ENCODE measurements at regions not wholly inside any gene's neighbourhood (a gene's known extent, or its start where the extent isn't known, plus 50 kb on each side); places are given as distances from the start of the nearest gene placed in this dataset.

GRCh38 chr1:4059270-4059669, 159.2 kb upstream of the C1orf174 start:
- DNase-seq (ENCODE audit: low read depth in 4 of 6, low spot score in 6 of 6): no peak
- H3K4me3 ChIP-seq (ENCODE audit: low read depth, low read length): no peak overlapping the region
- no peaks in the 10 kb centered on the region for H3K9me3 ChIP-seq (ENCODE audit: control insufficient read depth, insufficient read depth, low read length)
- H3K36me3 ChIP-seq (ENCODE audit: control insufficient read depth, insufficient read depth, low read length): no peaks in the 10 kb centered on the region
- H3K27ac ChIP-seq (ENCODE audit: low read depth, low read length): no peak overlapping the region
- H3K27me3 ChIP-seq (ENCODE audit: control insufficient read depth, insufficient read depth, low read length): no peaks in the 10 kb centered on the region
- 87% methylated on average over 14 of the region's 16 CpGs for WGBS (ENCODE audit: insufficient coverage)
- no peaks in the 10 kb centered on the region for H3K4me1 ChIP-seq (ENCODE audit: control insufficient read depth, insufficient read depth, low read length)

GRCh38 chr1:4060850-4061249, 160.8 kb upstream of the C1orf174 start:
- DNase-seq (ENCODE audit: low read depth in 4 of 6, low spot score in 6 of 6): no peak

GRCh38 chr1:4061521-4062031, 161.5 kb upstream of the C1orf174 start:
- no peak overlapping the region for H3K27ac ChIP-seq (ENCODE audit: low read depth, low read length)
- no peaks in the 10 kb centered on the region for H3K36me3 ChIP-seq (ENCODE audit: control insufficient read depth, insufficient read depth, low read length)
- no peak overlapping the region for H3K4me3 ChIP-seq (ENCODE audit: low read depth, low read length)
- no peaks in the 10 kb centered on the region for H3K4me1 ChIP-seq (ENCODE audit: control insufficient read depth, insufficient read depth, low read length)
- H3K27me3 ChIP-seq (ENCODE audit: control insufficient read depth, insufficient read depth, low read length): no peaks in the 10 kb centered on the region
- DNase-seq (ENCODE audit: low read depth in 4 of 6, low spot score in 6 of 6): no peak
- 88% methylated on average over 18 of the region's 21 CpGs for WGBS (ENCODE audit: insufficient coverage)
- no peaks in the 10 kb centered on the region for H3K9me3 ChIP-seq (ENCODE audit: control insufficient read depth, insufficient read depth, low read length)

More at GRCh38 chr1:4060850-4061249, 160.8 kb upstream of the C1orf174 start:
- Histone ChIP-seq H3K27ac (ENCODE audit: low read depth, low read length) (no peak overlapping the region), H3K27me3 (ENCODE audit: control insufficient read depth, insufficient read depth, low read length) (no peaks in the 10 kb centered on the region), H3K4me3 (ENCODE audit: low read depth, low read length) (no peak overlapping the region), H3K9me3 (ENCODE audit: control insufficient read depth, insufficient read depth, low read length) (no peaks in the 10 kb centered on the region), H3K36me3 (ENCODE audit: control insufficient read depth, insufficient read depth, low read length) (no peaks in the 10 kb centered on the region), H3K4me1 (ENCODE audit: control insufficient read depth, insufficient read depth, low read length) (no peaks in the 10 kb centered on the region)
- WGBS (ENCODE audit: insufficient coverage): 77% methylated on average over 12 of the region's 12 CpGs

- no peak for DNase-seq (ENCODE audit: low read depth in 4 of 6, low spot score in 6 of 6)
- 91% methylated on average over 9 of the region's 9 CpGs for WGBS (ENCODE audit: insufficient coverage)
- H3K27me3 ChIP-seq (ENCODE audit: control insufficient read depth, insufficient read depth, low read length): no peaks in the 10 kb centered on the region
These were observed 162.0 kb upstream of the C1orf174 start for GRCh38 chr1:4062041-4062440.

GRCh38 chr1:4062560-4062959, 162.5 kb upstream of the C1orf174 start:
- H3K4me3 ChIP-seq (ENCODE audit: low read depth, low read length): no peak overlapping the region
- WGBS (ENCODE audit: insufficient coverage): 83% methylated on average over 7 of the region's 13 CpGs
- no peaks in the 10 kb centered on the region for H3K36me3 ChIP-seq (ENCODE audit: control insufficient read depth, insufficient read depth, low read length)

More at GRCh38 chr1:4062041-4062440, 162.0 kb upstream of the C1orf174 start:
- Histone ChIP-seq H3K9me3 (ENCODE audit: control insufficient read depth, insufficient read depth, low read length) (no peaks in the 10 kb centered on the region), H3K4me3 (ENCODE audit: low read depth, low read length) (no peak overlapping the region), H3K27ac (ENCODE audit: low read depth, low read length) (no peak overlapping the region), H3K4me1 (ENCODE audit: control insufficient read depth, insufficient read depth, low read length) (no peaks in the 10 kb centered on the region), H3K36me3 (ENCODE audit: control insufficient read depth, insufficient read depth, low read length) (no peaks in the 10 kb centered on the region)

GRCh38 chr1:4062992-4063391, 162.9 kb upstream of the C1orf174 start:
- 84% methylated on average over 15 of the region's 15 CpGs for WGBS (ENCODE audit: insufficient coverage)
- H3K27ac ChIP-seq (ENCODE audit: low read depth, low read length): no peak overlapping the region
- no peaks in the 10 kb centered on the region for H3K27me3 ChIP-seq (ENCODE audit: control insufficient read depth, insufficient read depth, low read length)
- no peaks in the 10 kb centered on the region for H3K36me3 ChIP-seq (ENCODE audit: control insufficient read depth, insufficient read depth, low read length)
- no peak overlapping the region for H3K4me3 ChIP-seq (ENCODE audit: low read depth, low read length)
- no peak for DNase-seq (ENCODE audit: low read depth in 4 of 6, low spot score in 6 of 6)
- H3K9me3 ChIP-seq (ENCODE audit: control insufficient read depth, insufficient read depth, low read length): no peaks in the 10 kb centered on the region
- H3K4me1 ChIP-seq (ENCODE audit: control insufficient read depth, insufficient read depth, low read length): no peaks in the 10 kb centered on the region

More at GRCh38 chr1:4062560-4062959, 162.5 kb upstream of the C1orf174 start:
- no peak for DNase-seq (ENCODE audit: low read depth in 4 of 6, low spot score in 6 of 6)
- Histone ChIP-seq H3K27me3 (ENCODE audit: control insufficient read depth, insufficient read depth, low read length) (no peaks in the 10 kb centered on the region), H3K4me1 (ENCODE audit: control insufficient read depth, insufficient read depth, low read length) (no peaks in the 10 kb centered on the region), H3K9me3 (ENCODE audit: control insufficient read depth, insufficient read depth, low read length) (no peaks in the 10 kb centered on the region), H3K27ac (ENCODE audit: low read depth, low read length) (no peak overlapping the region)

- no peaks in the 10 kb centered on the region for H3K36me3 ChIP-seq (ENCODE audit: control insufficient read depth, insufficient read depth, low read length)
- WGBS (ENCODE audit: insufficient coverage): 95% methylated on average over 4 of the region's 7 CpGs
- H3K4me3 ChIP-seq (ENCODE audit: low read depth, low read length): no peak overlapping the region
- H3K27ac ChIP-seq (ENCODE audit: low read depth, low read length): no peak overlapping the region
- no peaks in the 10 kb centered on the region for H3K27me3 ChIP-seq (ENCODE audit: control insufficient read depth, insufficient read depth, low read length)
- H3K9me3 ChIP-seq (ENCODE audit: control insufficient read depth, insufficient read depth, low read length): no peaks in the 10 kb centered on the region
- H3K4me1 ChIP-seq (ENCODE audit: control insufficient read depth, insufficient read depth, low read length): no peaks in the 10 kb centered on the region
- DNase-seq (ENCODE audit: low read depth in 4 of 6, low spot score in 6 of 6): no peak
These were observed 163.4 kb upstream of the C1orf174 start for GRCh38 chr1:4063516-4063915.

- Histone ChIP-seq H3K27me3 (ENCODE audit: control insufficient read depth, insufficient read depth, low read length) (no peaks in the 10 kb centered on the region), H3K4me1 (ENCODE audit: control insufficient read depth, insufficient read depth, low read length) (no peaks in the 10 kb centered on the region), H3K27ac (ENCODE audit: low read depth, low read length) (no peak overlapping the region), H3K4me3 (ENCODE audit: low read depth, low read length) (no peak overlapping the region), H3K9me3 (ENCODE audit: control insufficient read depth, insufficient read depth, low read length) (no peaks in the 10 kb centered on the region), H3K36me3 (ENCODE audit: control insufficient read depth, insufficient read depth, low read length) (no peaks in the 10 kb centered on the region)
- 93% methylated on average over 6 of the region's 7 CpGs for WGBS (ENCODE audit: insufficient coverage)
- DNase-seq (ENCODE audit: low read depth in 4 of 6, low spot score in 6 of 6): no peak
These were observed 164.2 kb upstream of the C1orf174 start for GRCh38 chr1:4064150-4064889.

GRCh38 chr1:4066860-4067599, 167.0 kb upstream of the C1orf174 start:
- 85% methylated on average over 3 of the region's 3 CpGs for WGBS (ENCODE audit: insufficient coverage)
- Histone ChIP-seq H3K9me3 (ENCODE audit: control insufficient read depth, insufficient read depth, low read length) (no peaks in the 10 kb centered on the region), H3K36me3 (ENCODE audit: control insufficient read depth, insufficient read depth, low read length) (no peaks in the 10 kb centered on the region), H3K4me3 (ENCODE audit: low read depth, low read length) (no peak overlapping the region), H3K4me1 (ENCODE audit: control insufficient read depth, insufficient read depth, low read length) (peaks cover 6% of the 10 kb centered on the region), H3K27me3 (ENCODE audit: control insufficient read depth, insufficient read depth, low read length) (no peaks in the 10 kb centered on the region), H3K27ac (ENCODE audit: low read depth, low read length) (no peak overlapping the region)
- no peak for DNase-seq (ENCODE audit: low read depth in 4 of 6, low spot score in 6 of 6)

Data from spinal cord (tissue), 9 donors.